22Rv1 (cell line): ENCODE measurements at regions not wholly inside any gene's neighbourhood (a gene's known extent, or its start where the extent isn't known, plus 50 kb on each side); places are given as distances from the start of the nearest gene placed in this dataset.

Experiments used
- CTCF ChIP-seq: fragments of 450-650 bp; IDR thresholded peaks from 2 replicates; pipeline ENCODE4 v1.5.1; 2017; ENCODE audit warnings: mild to moderate bottlenecking
- ZFX ChIP-seq: fragments of 450-650 bp; IDR thresholded peaks from 2 replicates; pipeline ENCODE4 v1.6.1; 2017; ENCODE audit warnings: antibody characterized with exemption, borderline replicate concordance

- no peak for TF ChIP-seq ZFX
- TF ChIP-seq CTCF, result no peak
These were observed 151.2 kb upstream of the FAM13C start for GRCh38 chr10:59513558-59513957.
